GM23248 (cell line): ENCODE measurements at regions not wholly inside any gene's neighbourhood (a gene's known extent, or its start where the extent isn't known, plus 50 kb on each side); places are given as distances from the start of the nearest gene placed in this dataset.

Experiments used
- EZH2 ChIP-seq: fragments of 200-600 bp; sonication (generic); IDR thresholded peaks from 2 replicates; pipeline ENCODE4 v1.6.1; 2018; ENCODE audit warnings: antibody characterized with exemption, mild to moderate bottlenecking; ENCODE audit not compliant: insufficient read depth, poor library complexity, severe bottlenecking
- EZH2phosphoT487 ChIP-seq: fragments of 200-600 bp; sonication (generic); IDR thresholded peaks from 2 replicates; pipeline ENCODE4 v1.6.1; 2018; ENCODE audit warnings: antibody characterized with exemption, moderate library complexity, mild to moderate bottlenecking, low read depth; ENCODE audit not compliant: insufficient read depth

DNA sequence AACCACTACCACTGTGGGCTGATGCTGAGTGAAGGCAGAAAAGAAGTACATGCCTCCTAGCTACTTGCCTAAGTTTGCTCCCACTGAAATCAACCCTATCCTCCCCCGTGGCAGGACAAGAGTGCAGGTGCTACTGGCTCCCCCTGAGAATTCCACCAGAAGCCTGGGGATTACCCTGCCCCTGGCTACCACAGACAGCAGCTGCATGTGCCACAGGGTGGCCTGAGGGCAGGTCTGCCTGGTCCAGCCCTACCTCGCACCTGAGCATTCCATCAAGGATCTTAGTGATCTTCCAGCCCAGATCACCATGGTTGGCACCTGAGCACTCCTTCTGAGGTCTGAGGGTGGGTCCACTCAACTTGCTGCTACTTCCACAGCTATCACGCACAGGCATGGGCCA lies 176.4 kb upstream of the SMIM30 start:
- TF ChIP-seq EZH2 (no peak), EZH2phosphoT487 (no peak)
